GM12873 (cell line): ENCODE measurements at regions not wholly inside any gene's neighbourhood (a gene's known extent, or its start where the extent isn't known, plus 50 kb on each side); places are given as distances from the start of the nearest gene placed in this dataset.

ENCODE experiments used
- CTCF ChIP-seq: IDR thresholded peaks from 2 replicates; pipeline ENCODE4 v1.5.1; 2012; ENCODE audit warnings: low read depth, mild to moderate bottlenecking, moderate library complexity, low read length, control low read depth; ENCODE audit not compliant: insufficient read depth; ENCODE audit errors: missing control alignments

GRCh38 chr4:56286763-56287162, 100.5 kb downstream of the AASDH start:
- TF ChIP-seq CTCF: no peak

- TF ChIP-seq CTCF: no peak
Observed at GRCh38 chr4:56283375-56283774, 103.9 kb downstream of the AASDH start.

DNA sequence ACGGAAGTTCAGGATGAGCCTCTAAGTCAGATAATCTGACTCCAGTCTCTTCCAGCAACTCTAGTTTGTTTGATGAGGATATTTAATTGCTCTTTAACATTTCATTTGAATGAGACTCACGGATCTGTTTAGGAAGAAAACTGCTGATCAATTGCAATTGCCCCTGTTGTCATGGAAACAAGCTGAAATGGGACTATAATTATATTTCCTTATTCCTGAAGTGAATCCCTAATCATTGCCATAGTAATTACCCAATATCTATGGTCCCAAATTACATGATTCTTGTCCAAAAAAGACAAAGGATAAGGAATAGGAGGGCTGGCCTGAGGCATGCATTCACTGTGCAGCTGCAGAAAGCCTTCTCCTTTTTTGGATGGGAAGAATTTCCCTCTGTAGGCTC, 105.3 kb downstream of the AASDH start:
- no peak for TF ChIP-seq CTCF

DNA sequence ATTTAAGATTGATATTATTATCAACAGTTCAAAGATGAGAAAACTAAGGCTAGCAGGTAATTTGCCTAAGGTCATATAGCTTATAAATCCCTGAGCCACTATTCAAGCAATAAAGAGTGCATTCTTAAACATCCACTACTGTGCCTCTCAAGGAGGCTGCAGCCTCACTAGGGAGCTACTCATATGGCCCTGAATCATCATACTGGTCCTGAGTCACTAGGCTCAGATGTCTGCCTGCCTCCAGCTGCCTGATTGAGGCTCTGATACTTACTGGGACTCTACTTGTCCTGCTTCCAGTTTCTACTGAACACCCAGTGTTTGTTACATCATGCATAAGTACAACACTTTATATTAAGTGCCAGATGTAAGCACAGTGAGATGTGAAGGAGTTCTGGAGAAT, 110.7 kb downstream of the AASDH start:
- no peak for TF ChIP-seq CTCF

- no peak for TF ChIP-seq CTCF
Observed at GRCh38 chr4:56273391-56273790, 113.9 kb downstream of the AASDH start.

DNA sequence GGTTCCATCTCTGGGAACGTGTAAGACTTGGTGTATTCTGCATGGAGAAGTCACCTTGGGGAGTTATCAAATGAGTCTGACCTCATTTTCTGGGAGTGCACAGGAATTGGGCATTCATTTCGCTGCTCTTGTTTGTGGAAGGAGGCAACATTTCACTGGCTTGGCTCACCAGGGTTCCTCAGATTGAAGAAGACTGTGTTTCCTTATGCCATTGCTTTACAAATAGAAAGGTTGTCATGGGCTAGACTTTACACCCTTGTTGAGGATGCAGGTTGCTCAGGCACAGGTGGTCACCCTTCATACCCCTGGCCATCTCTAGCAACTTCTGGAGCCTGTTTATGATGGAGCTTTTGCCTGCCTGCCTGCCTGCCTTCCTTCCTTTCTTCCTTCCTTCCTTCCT, 114.4 kb downstream of the AASDH start:
- no peak for TF ChIP-seq CTCF

- no peak for TF ChIP-seq CTCF
Observed at GRCh38 chr4:56272003-56272402, 115.3 kb downstream of the AASDH start.
